NCI-H187 treated with DMSO at 0.1 percent for 48 hours (cell line): ENCODE measurements at regions not wholly inside any gene's neighbourhood (a gene's known extent, or its start where the extent isn't known, plus 50 kb on each side); places are given as distances from the start of the nearest gene placed in this dataset.

Source experiments
- DNase-seq: peaks from one replicate; lab custom pipeline; 2025; lab: John Stamatoyannopoulos, UW

DNA sequence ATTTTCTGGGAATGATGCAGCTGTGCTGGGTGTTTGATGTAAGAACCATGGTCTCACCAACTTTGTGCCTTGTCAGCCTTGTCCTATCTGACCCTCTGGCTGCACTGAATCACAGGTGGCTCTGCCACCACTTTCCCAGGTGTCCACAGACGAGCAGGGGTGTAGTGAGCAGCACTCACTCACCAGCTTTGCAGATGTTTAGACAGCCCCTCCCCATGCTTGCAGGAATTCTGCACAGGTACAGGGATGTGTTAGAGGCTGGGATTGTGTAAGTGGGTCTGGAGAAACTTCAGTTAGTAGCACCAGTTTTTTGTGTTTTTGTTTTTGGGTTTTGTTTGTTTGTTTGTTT, 88.2 kb upstream of the NAA20 start:
- DNase-seq: no peak

- no peak for DNase-seq
Measured at GRCh38 chr20:19929481-19930145, 87.5 kb upstream of the NAA20 start.

GRCh38 chr20:19930426-19930825, 86.7 kb upstream of the NAA20 start:
- DNase-seq: no peak

DNA sequence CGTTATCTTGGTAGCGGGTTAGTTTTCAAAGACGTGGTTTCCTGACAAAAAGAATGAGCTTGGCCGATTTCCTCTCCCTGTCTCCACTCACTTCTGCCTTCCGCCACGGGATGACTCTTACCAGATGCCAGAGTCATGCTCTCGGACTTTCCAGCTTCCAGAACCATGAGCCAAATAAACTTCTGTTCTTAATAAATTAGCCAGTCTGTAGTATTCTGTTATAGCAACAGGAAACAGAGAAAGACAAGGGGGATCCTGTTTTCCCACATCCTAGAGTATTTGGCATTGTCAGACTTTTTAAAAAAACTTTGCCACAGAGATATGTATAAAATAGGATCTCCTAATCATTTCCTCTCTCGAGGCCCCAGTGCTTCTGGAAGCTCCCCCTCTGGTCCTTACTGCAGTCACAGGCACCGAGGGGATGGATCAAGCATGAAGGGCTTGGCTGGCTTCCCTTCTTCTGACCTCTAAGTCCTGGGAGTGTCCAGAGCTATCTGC, 84.9 kb upstream of the NAA20 start:
- DNase-seq: no peak

- no peak for DNase-seq
Measured at GRCh38 chr20:19934792-19935491, 82.2 kb upstream of the NAA20 start.

DNA sequence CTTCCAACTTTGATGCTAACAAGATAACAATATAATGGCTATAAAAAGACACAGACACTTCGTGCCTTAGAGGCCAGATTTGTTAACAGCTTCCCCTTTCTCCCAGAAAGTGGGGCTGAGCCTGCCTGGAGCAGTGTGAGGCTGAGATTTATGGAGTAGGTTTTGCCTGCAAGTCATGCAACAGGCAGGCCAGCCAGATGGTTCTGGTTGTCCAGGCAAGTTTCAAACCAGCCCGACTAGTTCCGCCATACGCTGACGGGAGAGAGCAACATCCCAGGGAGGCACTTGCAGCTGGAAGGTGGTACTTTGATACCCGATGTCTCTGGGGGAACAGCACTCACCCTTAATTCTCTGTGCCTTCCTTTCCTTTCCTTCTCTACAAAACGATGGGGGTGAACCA, 81.3 kb upstream of the NAA20 start:
- no peak for DNase-seq

DNA sequence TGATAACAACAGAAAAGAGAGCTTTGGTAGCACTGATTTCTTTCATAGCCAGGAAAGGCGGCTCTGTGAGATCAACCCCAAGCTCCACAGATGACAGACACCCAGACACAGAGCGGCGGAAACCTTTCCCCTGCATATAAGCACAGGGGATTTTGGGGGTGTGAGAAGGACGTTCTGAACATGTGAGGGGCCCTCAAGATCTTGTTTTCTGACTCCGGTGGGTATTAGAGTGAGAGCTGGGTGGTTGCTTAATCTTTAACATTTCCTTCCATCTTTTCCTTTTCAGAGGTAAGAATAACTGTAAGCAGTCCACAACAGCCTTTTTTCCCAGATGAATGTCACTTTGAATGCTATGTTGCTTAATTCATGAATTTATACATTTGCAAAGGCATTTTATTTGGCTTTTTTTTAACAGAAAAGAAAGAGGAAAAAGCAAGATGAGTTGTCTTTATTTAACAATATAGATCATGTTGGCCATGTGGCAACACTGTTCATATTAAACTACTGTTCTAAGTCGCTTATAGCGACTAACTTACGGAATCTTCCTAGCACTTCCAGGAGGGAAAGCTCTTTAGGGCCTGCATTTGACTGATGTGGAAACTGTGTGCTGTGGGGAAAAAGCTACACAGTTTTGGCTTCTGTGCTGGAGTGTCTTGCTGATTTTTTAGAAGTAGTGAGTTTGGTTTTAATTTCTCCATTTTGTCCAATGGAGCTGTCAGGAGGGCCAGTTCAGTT, 80.5 kb upstream of the NAA20 start:
- DNase-seq: no peak

- no peak for DNase-seq
Measured at GRCh38 chr20:19937218-19937617, 79.9 kb upstream of the NAA20 start.

- DNase-seq: no peak
Measured at GRCh38 chr20:19937651-19938420, 79.3 kb upstream of the NAA20 start.

GRCh38 chr20:19938421-19939090, 78.6 kb upstream of the NAA20 start:
- no peak for DNase-seq

DNA sequence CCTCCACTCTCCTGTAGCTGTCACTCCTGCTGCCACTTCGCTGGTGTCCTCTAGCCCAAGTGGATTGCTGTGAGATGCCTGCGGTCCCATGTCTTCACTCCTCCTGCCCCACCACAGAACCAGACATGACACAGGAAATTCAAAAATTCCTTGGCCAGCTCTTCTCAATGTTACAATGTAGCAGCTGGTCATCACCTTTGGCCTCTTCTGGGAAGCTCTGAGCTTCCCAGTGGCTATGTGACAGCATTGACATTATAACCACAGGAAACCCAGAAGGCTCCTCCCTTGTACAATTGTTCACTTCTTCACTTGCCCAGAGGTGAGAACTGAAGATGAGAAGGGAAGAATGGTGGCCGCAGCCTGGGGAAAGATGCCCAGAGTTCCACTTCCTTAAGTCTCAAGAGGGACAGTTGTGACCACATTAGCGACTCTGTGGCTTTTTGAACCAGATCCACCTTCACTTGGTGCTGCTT, 76.1 kb upstream of the NAA20 start:
- DNase-seq: no peak

DNA sequence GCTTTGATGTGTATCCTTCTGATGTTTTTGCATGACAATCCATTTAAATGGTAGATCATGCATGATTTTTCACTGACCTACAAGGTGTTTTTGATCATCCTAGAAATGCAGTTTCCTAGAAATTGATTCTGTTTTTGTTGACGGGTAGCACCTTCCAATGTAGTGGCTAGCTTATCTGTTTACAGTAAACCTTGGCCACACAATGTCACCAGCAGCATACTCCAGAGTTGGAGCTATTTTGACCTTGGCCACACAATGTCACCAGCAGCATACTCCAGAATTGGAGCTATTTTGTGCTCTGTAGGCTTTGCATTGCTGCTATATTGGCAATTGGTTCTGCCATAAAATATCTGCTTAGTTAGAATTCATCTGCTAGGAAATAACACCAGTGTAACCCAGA, 74.6 kb upstream of the NAA20 start:
- no peak for DNase-seq

DNA sequence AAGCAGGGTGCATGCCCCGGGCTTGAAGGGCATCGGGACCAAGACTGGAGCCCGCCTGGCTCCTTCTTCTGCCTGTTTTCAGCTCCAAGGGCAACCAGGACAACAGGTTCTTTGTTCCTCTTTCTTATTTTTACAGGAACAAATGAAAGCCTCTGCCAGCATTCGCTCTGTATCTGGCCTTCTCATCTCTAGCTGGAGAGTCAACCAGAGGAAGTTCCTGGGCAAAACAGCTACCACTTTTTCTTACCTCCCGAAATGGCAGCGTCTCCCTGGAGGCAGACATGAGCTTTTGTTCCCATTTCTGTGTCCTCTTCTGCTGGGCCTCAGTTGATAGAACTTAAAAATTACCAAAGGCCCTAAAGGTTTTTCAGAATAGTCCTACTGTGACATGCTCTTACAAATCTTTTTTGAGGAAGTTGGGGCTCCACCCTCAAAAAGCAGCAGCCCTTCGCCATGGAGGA, 74.1 kb upstream of the NAA20 start:
- no peak for DNase-seq

GRCh38 chr20:19944772-19945459, 72.2 kb upstream of the NAA20 start:
- no peak for DNase-seq

DNA sequence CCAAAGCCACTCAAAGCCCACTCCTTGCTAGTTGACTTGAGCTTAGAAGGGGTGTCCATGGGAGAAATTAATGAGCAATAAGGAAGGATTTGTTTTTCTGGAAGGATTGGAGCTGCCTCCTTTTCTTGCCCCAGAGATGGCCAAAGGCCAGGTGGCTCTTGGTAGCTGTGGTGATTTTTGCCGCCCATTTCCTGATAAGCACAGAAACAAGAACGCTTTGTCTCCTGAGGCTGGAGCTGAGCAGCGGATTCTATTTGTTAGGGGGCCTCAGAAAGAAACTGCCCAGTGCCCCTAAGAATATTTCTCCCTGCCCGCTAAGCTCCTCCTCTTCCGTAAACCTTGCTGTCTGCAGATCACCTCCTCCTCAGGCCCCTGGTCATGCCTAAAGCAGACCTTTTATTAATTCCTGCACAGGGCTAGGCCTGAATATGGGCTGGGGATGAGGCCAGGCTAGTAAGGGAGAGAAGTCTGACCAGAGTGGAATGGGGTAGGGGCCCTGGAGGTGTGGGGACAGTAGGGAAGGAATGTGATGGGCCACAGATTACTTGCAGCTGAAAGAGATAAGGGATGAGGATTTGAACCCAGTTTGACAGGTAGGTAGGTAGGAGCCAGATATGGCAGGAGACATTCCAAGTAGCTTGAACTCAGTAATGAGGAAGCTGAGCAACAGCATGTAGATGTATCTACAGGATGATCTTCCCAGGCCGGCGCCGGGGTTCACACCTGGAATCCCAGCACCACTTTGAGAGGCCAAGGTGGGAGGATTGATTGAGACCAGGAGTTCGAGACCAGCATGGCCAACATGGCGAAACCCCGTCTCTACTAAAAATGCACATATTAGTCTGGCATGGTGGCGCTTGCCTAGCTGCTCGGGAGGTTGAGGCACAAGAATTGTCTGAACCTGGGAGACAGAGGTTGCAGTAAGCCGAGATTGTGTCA, 71.2 kb upstream of the NAA20 start:
- no peak for DNase-seq

- DNase-seq: no peak
Measured at GRCh38 chr20:19947611-19948264, 69.4 kb upstream of the NAA20 start.

DNA sequence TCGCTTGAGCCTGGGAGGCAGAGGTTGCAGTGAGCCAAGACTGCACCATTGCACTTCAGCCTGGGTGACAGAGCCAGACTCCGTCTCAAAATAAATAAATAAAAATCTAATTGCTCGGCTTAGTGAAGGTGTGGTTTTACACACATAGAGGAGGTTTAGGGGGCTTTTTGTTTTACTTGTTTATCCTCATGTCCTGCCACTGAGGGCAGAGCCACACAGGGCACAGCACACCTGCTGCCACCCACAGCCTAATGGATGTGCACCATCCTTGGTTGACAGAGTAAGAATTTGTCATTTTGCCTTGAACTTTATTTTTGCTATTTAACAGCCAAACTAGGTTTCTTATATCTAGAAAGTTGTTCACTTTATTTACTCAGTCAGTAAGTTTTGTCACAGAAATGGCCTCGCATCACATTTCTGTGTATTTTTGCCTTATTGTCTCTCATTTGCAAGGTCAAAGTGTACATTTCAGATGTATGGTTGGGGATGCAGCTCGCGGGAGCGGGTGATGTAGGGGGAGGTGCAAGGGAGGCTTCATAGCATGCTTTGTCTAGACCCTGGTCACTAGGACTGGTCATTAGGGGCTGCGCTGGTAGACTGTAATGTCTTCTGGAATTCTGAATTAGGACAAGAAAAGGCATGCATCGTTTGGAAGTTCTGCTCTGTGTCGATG, 67.8 kb upstream of the NAA20 start:
- no peak for DNase-seq

DNA sequence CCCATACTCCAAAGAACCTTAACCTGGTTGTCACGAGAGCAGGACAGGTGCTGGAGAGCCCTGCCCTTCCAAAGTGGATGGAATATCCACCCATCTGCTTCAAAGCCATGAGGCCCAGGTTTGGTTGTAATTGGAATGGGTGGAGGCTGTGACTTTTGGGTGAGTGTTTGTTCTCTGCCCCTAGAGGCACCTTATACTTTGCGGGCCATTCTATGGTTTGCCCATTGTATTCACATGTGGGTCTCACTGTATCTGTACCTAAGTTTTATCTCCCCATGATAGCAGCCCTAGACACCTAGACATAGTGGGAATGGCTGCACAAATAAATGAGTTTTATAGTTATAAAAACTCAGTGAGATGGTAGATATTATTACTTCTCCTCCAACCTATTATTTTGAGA, 67.1 kb upstream of the NAA20 start:
- DNase-seq: no peak

DNA sequence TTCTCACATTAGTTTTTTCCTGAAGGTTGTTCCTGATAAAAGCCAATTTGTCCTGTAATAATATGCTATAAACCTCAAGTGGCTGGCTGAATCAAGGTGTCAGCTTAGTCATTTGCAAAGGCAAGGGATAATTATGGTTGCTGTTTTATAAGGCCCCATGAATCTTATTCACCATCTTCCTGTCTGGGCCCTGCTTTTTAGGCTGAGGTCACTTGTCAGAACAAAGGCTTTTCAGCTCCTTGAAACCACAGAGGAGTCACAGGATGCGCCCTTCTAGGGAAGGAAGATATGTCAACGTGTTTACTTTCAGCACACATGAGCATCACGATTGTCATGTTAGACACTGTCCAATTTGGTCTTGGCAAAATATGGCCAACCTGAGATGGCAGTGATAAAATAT, 64.8 kb upstream of the NAA20 start:
- no peak for DNase-seq
